PC-3 (cell line): ENCODE measurements at regions not wholly inside any gene's neighbourhood (a gene's known extent, or its start where the extent isn't known, plus 50 kb on each side); places are given as distances from the start of the nearest gene placed in this dataset.

Experiments
- ATAC-seq: fragments of 200-7000 bp; cut with Tn5 transposase; 2 replicates; pipeline ENCODE4 v1.9.1; 2020; ENCODE audit warnings: mild to moderate bottlenecking, moderate library complexity
- BruUV-seq: library from RNA; stranded (reverse); fragments of 400-500 nt; replicated peaks from 2 replicates; lab custom pipeline; 2021; lab: Mats Ljungman, UMichigan
- CTCF ChIA-PET: fragments of 300-600 bp; sonication (Branson Sonifier 250); formaldehyde crosslinking; loops from one replicate; lab custom pipeline; 2022; ENCODE audit warnings: antibody characterized with exemption; lab: Charles Lee
- POLR2A ChIA-PET: fragments of 300-600 bp; sonication (Branson Sonifier 250); formaldehyde crosslinking; loops from one replicate; lab custom pipeline; 2022; ENCODE audit warnings: antibody characterized with exemption; ENCODE audit not compliant: unreplicated experiment; lab: Charles Lee
- DNase-seq: peaks from one replicate; pipeline ENCODE4 v3.0.0-alpha.2; 2015
- H2AFZ ChIP-seq: fragments of 300-600 bp; sonication (generic); 2 replicates; pipeline ENCODE4 v1.6.0; 2016; ENCODE audit warnings: antibody characterized with exemption, low read length
- H3F3A ChIP-seq: fragments of 300-600 bp; sonication (generic); one replicate; pipeline ENCODE4 v1.6.0; 2017; ENCODE audit warnings: antibody characterized with exemption, low read length, control low read depth, mild to moderate bottlenecking; ENCODE audit not compliant: unreplicated experiment
- H3K27ac ChIP-seq: fragments of 300-600 bp; sonication (generic); 2 replicates; pipeline ENCODE4 v1.5.1; 2016; ENCODE audit warnings: mild to moderate bottlenecking, low read length
- H3K27me3 ChIP-seq: fragments of 300-600 bp; sonication (generic); 2 replicates; pipeline ENCODE4 v1.6.1; 2016; ENCODE audit warnings: low read length, mixed read lengths
- H3K36me3 ChIP-seq: fragments of 300-600 bp; sonication (generic); 2 replicates; pipeline ENCODE4 v1.6.1; 2016; ENCODE audit warnings: low read depth, mixed run types, low read length, mixed read lengths
- H3K4me1 ChIP-seq: fragments of 300-600 bp; sonication (generic); 2 replicates; pipeline ENCODE4 v1.5.1; 2016; ENCODE audit warnings: low read length; ENCODE audit not compliant: insufficient read depth
- H3K4me2 ChIP-seq: fragments of 300-600 bp; sonication (generic); 2 replicates; pipeline ENCODE4 v1.6.0; 2016; ENCODE audit warnings: low read length
- H3K4me3 ChIP-seq: fragments of 300-600 bp; sonication (generic); 2 replicates; pipeline ENCODE4 v1.5.1; 2016; ENCODE audit warnings: mild to moderate bottlenecking, low read length, mixed read lengths
- H3K79me2 ChIP-seq: fragments of 300-600 bp; sonication (generic); 2 replicates; pipeline ENCODE4 v1.6.1; 2017; ENCODE audit warnings: low read length, mixed read lengths
- H3K9ac ChIP-seq: fragments of 300-600 bp; sonication (generic); 2 replicates; pipeline ENCODE4 v1.6.0; 2016; ENCODE audit warnings: mild to moderate bottlenecking, low read length
- H3K9me2 ChIP-seq: fragments of 300-600 bp; sonication (generic); replicated peaks from 2 replicates; pipeline ENCODE4 v1.6.1; 2016; ENCODE audit warnings: mixed run types, low read length, mixed read lengths
- H3K9me3 ChIP-seq: fragments of 300-600 bp; sonication (generic); 2 replicates; pipeline ENCODE4 v1.6.1; 2016; ENCODE audit warnings: low read length, mixed read lengths
- H4K20me1 ChIP-seq: fragments of 300-600 bp; sonication (generic); 2 replicates; pipeline ENCODE4 v1.6.1; 2016; ENCODE audit warnings: low read length, mixed read lengths
- EZH2 ChIP-seq: fragments of 300-600 bp; sonication (generic); IDR thresholded peaks from one replicate; pipeline ENCODE4 v1.6.1; 2017; ENCODE audit warnings: antibody characterized with exemption, mild to moderate bottlenecking, low read length; ENCODE audit not compliant: unreplicated experiment
- EZH2phosphoT487 ChIP-seq: fragments of 300-600 bp; sonication (generic); IDR thresholded peaks from 2 replicates; pipeline ENCODE4 v1.6.1; 2018; ENCODE audit warnings: mild to moderate bottlenecking, antibody characterized with exemption, low read length, borderline replicate concordance
- intact Hi-C: fragments of 100-400 bp; cut with micrococcal nuclease; formaldehyde crosslinking; loops from 2 replicates; pipeline ENCODE4 v1.9.0; 2023
- TF ChIP-seq, protein P1 (sequence below): fragments of 300-600 bp; sonication (generic); conservative IDR thresholded peaks from 2 replicates; pipeline ENCODE4 v1.5.1; 2017; ENCODE audit warnings: antibody characterized with exemption, low read depth, mild to moderate bottlenecking, low read length

DNA sequence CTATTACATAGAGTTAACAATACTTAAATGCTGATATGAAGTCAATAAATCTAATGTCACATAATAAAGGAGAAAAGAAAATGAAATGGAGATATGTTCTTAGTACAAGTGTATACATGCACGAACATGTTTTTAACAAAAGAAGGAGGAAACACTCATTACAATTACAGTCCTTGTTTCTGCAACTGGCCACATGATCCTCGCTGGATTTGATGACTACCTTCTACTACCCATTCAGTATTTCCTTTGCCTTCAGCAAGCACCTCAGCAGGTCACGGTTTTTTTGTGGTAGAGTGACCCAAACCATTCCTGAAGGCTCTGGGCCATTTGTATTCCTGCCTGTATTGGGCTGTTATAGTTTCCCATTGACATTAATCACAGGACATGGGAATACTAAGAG, 172.8 kb upstream of the CXADR start:
- TF ChIP-seq EZH2 (no peak), EZH2phosphoT487 (no peak)
- TF ChIP-seq, protein P1, sequence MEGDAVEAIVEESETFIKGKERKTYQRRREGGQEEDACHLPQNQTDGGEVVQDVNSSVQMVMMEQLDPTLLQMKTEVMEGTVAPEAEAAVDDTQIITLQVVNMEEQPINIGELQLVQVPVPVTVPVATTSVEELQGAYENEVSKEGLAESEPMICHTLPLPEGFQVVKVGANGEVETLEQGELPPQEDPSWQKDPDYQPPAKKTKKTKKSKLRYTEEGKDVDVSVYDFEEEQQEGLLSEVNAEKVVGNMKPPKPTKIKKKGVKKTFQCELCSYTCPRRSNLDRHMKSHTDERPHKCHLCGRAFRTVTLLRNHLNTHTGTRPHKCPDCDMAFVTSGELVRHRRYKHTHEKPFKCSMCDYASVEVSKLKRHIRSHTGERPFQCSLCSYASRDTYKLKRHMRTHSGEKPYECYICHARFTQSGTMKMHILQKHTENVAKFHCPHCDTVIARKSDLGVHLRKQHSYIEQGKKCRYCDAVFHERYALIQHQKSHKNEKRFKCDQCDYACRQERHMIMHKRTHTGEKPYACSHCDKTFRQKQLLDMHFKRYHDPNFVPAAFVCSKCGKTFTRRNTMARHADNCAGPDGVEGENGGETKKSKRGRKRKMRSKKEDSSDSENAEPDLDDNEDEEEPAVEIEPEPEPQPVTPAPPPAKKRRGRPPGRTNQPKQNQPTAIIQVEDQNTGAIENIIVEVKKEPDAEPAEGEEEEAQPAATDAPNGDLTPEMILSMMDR: no peak
- H3K27me3 ChIP-seq: no peaks in the 10 kb centered on the region; the same call in 1 of the 2 replicates
- POLR2A ChIA-PET: no interaction called here

GRCh38 chr21:17343055-17343454, 169.8 kb upstream of the CXADR start:
- Histone ChIP-seq H3K9me3 (peaks cover 5% of the 10 kb centered on the region; the same call in 1 of the 2 replicates), H3K4me2 (no peak overlapping the region), H2AFZ (no peak overlapping the region), H3K4me1 (no peaks in the 10 kb centered on the region), H4K20me1 (no peaks in the 10 kb centered on the region), H3K36me3 (no peaks in the 10 kb centered on the region), H3K9me2 (no peaks in the 10 kb centered on the region), H3K79me2 (no peaks in the 10 kb centered on the region), H3K4me3 (no peak overlapping the region), H3K27ac (no peak overlapping the region), H3K27me3 (no peaks in the 10 kb centered on the region), H3K9ac (no peak overlapping the region), H3F3A (no peaks in the 10 kb centered on the region)
- peak; percentile 17 for DNase-seq
- ChIA-PET POLR2A (no interaction called here), CTCF (no interaction called here)
- ATAC-seq: no peak
- no TSS peak for BruUV-seq
- TF ChIP-seq, protein P1: no peak
- no peak for TF ChIP-seq EZH2
- no peak for TF ChIP-seq EZH2phosphoT487
- intact Hi-C loops: no loop called here

More for the DNA sequence above, 172.8 kb upstream of the CXADR start:
- intact Hi-C loops: no loop called here
- no peak overlapping the region for H3K4me3 ChIP-seq
- H3K9ac ChIP-seq: no peak overlapping the region
- no peaks in the 10 kb centered on the region for H3F3A ChIP-seq
- no peak overlapping the region for H3K27ac ChIP-seq
- no peaks in the 10 kb centered on the region for H3K9me2 ChIP-seq
- CTCF ChIA-PET: no interaction called here
- no peak for ATAC-seq
- DNase-seq: no peak
- no peaks in the 10 kb centered on the region for H3K9me3 ChIP-seq
- no peaks in the 10 kb centered on the region for H3K36me3 ChIP-seq
- H3K79me2 ChIP-seq: no peaks in the 10 kb centered on the region
- no peaks in the 10 kb centered on the region for H3K4me1 ChIP-seq
- no TSS peak for BruUV-seq
- H3K4me2 ChIP-seq: no peak overlapping the region
- H4K20me1 ChIP-seq: no peaks in the 10 kb centered on the region
- H2AFZ ChIP-seq: no peak overlapping the region

DNA sequence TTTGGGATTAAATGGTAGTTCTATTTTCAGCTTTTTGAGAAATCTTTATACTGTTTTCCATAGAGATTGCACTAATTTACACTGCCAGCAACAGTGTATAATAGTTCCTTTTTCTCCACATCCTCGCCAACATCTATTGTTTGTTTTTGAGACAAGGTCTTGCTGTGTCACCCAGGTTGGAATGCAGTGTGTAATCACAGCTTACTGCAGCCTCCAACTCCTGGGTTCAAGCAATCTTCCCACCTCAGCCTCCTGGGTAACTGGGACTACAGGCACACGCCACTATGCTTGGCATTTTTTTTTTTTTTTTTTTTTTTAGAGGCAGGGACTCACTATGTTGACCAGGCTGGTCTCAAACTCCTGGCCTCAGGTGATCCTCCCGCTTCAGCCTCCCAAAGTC, 164.5 kb upstream of the CXADR start:
- CTCF ChIA-PET: no interaction called here
- no TSS peak for BruUV-seq

More for the DNA sequence above, 164.5 kb upstream of the CXADR start:
- POLR2A ChIA-PET: no interaction called here
- Histone ChIP-seq H3F3A (no peaks in the 10 kb centered on the region), H3K9me3 (peaks cover 11% of the 10 kb centered on the region; the same call in 1 of the 2 replicates), H3K36me3 (no peaks in the 10 kb centered on the region), H3K27me3 (no peaks in the 10 kb centered on the region), H3K4me1 (no peaks in the 10 kb centered on the region), H3K27ac (no peak overlapping the region), H3K4me2 (no peak overlapping the region), H3K9me2 (no peaks in the 10 kb centered on the region), H4K20me1 (no peaks in the 10 kb centered on the region), H3K4me3 (no peak overlapping the region), H2AFZ (no peak overlapping the region), H3K9ac (no peak overlapping the region), H3K79me2 (no peaks in the 10 kb centered on the region)
- no peak for TF ChIP-seq EZH2phosphoT487
- TF ChIP-seq, protein P1: no peak
- TF ChIP-seq EZH2: no peak
- DNase-seq: no peak
- ATAC-seq: no peak
- intact Hi-C loops: no loop called here
